HL-60 (cell line): ENCODE measurements at regions not wholly inside any gene's neighbourhood (a gene's known extent, or its start where the extent isn't known, plus 50 kb on each side); places are given as distances from the start of the nearest gene placed in this dataset.

Experiments used
- CTCF ChIP-seq: IDR thresholded peaks from one replicate; pipeline ENCODE4 v1.5.1; 2011; ENCODE audit warnings: low read length, control low read depth, inconsistent platforms; ENCODE audit not compliant: insufficient read depth
- POLR2AphosphoS5 ChIP-seq: IDR thresholded peaks from 2 replicates; pipeline ENCODE4 v1.6.1; 2012; ENCODE audit warnings: low read depth

DNA sequence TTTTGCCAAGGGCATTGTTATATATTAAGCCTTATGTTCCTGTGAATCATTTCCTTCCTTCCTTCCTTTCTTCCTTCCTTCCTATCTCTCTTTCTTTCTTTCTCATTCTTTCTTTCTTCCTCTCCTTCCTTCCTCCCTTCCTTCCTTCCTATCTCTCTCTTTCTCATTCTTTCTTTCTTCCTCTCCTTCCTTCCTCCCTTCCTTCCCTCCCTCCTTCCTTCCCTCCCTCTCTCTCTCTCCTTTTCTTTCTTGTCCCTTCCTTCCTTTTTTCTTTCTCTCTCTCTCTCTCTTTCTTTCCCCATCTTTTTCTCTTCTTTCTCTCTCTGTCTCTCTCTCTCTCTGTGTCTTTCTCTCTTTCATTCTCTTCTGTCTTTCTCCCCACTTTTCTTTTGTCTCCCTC lies 226.6 kb downstream of the ETNK1 start:
- TF ChIP-seq CTCF (no peak), POLR2AphosphoS5 (no peak)
